ENCODE measurements at regions not wholly inside any gene's neighbourhood (a gene's known extent, or its start where the extent isn't known, plus 50 kb on each side); places are given as distances from the start of the nearest gene placed in this dataset.
"Not testable (repeated sequence)": the region's sequence is repeated elsewhere in the genome, so short reads cannot be mapped to it uniquely, and the experiment has no call there.

DNA sequence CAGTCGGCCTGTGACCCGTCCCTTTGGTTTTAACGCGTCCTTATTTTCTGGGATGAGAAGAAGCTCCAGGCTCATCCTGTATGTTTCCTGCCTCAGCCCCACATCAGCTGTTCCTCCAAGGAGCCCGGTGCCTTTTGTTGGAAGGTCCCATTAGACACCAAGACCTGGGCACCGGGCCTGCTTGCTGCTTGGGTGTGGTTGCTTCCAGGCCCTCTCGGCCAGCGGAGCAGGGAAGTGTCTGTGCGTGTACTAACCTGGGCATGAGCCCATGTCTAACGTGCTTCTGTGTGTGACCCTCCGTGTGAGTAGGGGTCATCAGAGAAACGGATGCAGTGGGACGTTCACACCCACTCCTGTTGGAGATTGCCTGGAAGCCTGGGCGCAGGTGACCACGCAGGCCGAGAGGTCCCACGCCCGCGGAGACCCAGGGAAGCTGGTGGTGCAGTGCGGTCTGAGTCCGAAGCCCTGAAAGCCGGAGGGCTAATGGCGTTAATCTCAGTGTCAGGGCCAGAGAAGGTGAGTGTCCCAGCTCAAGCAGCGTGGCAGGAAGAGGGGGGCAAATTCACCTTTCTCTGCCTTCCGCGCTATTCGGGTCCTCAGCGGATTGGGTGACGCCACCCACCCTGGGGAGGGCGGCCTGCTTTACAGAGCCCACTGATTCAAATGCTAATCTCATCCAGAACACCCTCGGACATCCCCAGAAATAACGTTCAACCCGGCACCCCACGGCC lies 131.3 kb downstream of the KIF26A start:
- not testable (repeated sequence) for H3K9me3 Mint-ChIP-seq; H3K4me3 Mint-ChIP-seq; H3K36me3 Mint-ChIP-seq (ENCODE audit: insufficient read depth); H3K4me1 Mint-ChIP-seq; DNase-seq (ENCODE audit: low spot score in 2 of 2); H3K27me3 Mint-ChIP-seq; ATAC-seq (replicated peaks; ENCODE audit: extremely low read depth, poor library complexity, severe bottlenecking); H3K27ac Mint-ChIP-seq (ENCODE audit: low read depth)

DNA sequence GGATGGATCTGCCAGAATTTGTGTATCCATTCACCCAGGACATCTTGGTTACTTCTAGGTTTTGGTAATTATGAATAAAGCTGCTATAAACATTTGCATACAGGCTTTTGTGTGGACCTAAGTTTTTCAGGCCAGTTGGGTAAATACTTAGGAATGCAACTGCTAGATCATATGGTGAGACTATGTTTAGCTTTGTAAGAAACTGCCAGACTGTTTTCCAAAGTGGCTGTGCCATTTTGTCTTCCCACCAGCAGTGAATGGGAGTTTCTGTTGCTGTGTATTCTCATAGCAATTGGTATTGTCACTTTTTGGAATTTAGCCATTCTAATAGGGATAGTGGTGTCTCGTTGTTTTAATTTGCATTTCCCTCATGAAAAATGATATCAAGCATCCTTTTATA lies 133.0 kb downstream of the KIF26A start:
- H3K27ac Mint-ChIP-seq (ENCODE audit: low read depth): no peak overlapping the region
- H3K27me3 Mint-ChIP-seq: peaks cover 10% of the 10 kb centered on the region
- no peaks in the 10 kb centered on the region for H3K36me3 Mint-ChIP-seq (ENCODE audit: insufficient read depth)
- DNase-seq (ENCODE audit: low spot score in 2 of 2) (no peak), ATAC-seq (replicated peaks; ENCODE audit: extremely low read depth, poor library complexity, severe bottlenecking) (no peak)
- no peak overlapping the region for H3K4me3 Mint-ChIP-seq
- no peaks in the 10 kb centered on the region for H3K9me3 Mint-ChIP-seq
- H3K4me1 Mint-ChIP-seq: no peaks in the 10 kb centered on the region

DNA sequence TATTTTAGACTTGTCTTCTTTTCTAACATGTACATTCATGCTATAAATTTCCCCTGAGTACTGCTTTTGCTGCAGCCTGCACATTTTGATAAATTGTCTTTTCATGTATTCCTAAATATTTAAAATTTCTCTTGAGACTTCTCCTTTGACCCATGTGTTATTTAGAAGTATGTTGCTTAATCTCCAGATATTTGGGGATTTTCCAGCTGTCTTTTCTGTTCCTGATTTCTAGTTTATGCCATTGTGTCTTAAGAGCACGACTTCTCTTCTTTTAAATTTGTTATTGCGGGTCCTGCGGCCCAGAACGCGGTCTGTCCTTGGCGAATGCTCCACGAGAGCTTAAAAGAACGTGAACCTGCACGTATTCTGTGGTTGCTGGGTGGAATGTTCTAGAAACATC lies 136.4 kb downstream of the KIF26A start:
- Mint-ChIP-seq H3K9me3 (no peaks in the 10 kb centered on the region), H3K36me3 (ENCODE audit: insufficient read depth) (no peaks in the 10 kb centered on the region)
- ATAC-seq (replicated peaks; ENCODE audit: extremely low read depth, poor library complexity, severe bottlenecking): no peak

DNA sequence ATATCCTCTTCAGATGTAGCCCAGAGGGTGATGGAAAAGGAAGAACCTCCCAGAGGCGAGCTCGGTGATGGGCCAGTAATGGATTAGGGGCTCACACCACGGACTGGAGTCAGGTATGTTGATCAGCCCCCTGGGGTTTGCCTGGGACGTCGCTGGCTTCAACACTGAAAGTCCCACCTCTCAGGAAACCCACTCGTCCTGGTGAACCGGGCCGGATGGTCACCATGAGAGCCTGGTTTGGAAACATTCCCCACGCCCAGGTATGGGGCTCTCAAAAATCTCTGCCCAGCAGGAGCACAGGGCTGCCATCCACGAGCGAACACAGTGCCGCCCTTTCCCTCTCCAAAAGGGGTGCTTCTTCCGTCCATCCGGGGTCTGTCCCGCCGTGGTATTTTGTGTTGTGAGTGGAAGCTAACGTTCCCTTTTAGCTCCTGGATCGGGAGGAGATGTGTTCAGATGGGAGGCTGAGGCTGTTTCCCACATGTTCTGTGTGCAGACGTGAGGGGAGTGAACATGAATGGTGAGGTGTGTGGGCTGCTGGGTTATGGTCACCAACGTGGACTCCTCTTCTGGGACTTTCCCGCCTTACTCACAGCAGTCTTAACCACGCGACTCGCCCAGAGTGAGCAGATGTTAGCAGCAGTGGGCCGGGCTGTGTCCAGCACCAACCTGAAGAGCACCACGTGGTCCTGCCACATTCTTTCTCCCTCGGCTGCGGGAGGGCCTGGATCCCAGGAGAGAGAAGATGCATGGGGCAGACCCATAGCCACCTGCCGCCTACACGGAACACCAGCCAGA lies 139.2 kb downstream of the KIF26A start:
- H3K27me3 Mint-ChIP-seq: peaks cover 60% of the 10 kb centered on the region
- H3K9me3 Mint-ChIP-seq: no peaks in the 10 kb centered on the region
- no peak overlapping the region for H3K27ac Mint-ChIP-seq (ENCODE audit: low read depth)
- no peak overlapping the region for H3K4me3 Mint-ChIP-seq
- ATAC-seq (replicated peaks; ENCODE audit: extremely low read depth, poor library complexity, severe bottlenecking) (no peak), DNase-seq (ENCODE audit: low spot score in 2 of 2) (no peak)
- no peaks in the 10 kb centered on the region for H3K36me3 Mint-ChIP-seq (ENCODE audit: insufficient read depth)
- peaks cover 5% of the 10 kb centered on the region for H3K4me1 Mint-ChIP-seq

More for the DNA sequence above, 136.4 kb downstream of the KIF26A start:
- DNase-seq (ENCODE audit: low spot score in 2 of 2): no peak
- Mint-ChIP-seq H3K4me1 (peaks cover 5% of the 10 kb centered on the region), H3K27ac (ENCODE audit: low read depth) (no peak overlapping the region), H3K4me3 (no peak overlapping the region), H3K27me3 (peaks cover 44% of the 10 kb centered on the region)

DNA sequence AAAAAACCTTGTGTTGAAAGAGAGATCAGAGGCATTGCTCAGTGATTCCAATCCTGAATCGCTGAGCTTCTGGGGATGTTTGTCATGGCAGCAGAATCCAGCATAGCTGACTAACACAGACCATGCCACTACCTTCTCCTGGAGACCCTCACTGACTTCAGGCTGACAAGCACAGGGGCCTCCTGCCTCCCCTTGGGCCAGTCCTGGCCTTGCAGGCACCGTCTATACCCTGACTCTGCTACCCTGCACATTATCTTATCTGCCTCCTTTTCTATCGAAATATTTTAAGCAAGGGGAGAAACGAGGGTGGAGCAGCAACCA lies 139.8 kb downstream of the KIF26A start:
- peaks cover 5% of the 10 kb centered on the region for H3K4me1 Mint-ChIP-seq
- peaks cover 65% of the 10 kb centered on the region for H3K27me3 Mint-ChIP-seq
- H3K4me3 Mint-ChIP-seq: no peak overlapping the region
- no peaks in the 10 kb centered on the region for H3K36me3 Mint-ChIP-seq (ENCODE audit: insufficient read depth)
- no peak for ATAC-seq (replicated peaks; ENCODE audit: extremely low read depth, poor library complexity, severe bottlenecking)
- no peaks in the 10 kb centered on the region for H3K9me3 Mint-ChIP-seq
- no peak for DNase-seq (ENCODE audit: low spot score in 2 of 2)
- H3K27ac Mint-ChIP-seq (ENCODE audit: low read depth): no peak overlapping the region

DNA sequence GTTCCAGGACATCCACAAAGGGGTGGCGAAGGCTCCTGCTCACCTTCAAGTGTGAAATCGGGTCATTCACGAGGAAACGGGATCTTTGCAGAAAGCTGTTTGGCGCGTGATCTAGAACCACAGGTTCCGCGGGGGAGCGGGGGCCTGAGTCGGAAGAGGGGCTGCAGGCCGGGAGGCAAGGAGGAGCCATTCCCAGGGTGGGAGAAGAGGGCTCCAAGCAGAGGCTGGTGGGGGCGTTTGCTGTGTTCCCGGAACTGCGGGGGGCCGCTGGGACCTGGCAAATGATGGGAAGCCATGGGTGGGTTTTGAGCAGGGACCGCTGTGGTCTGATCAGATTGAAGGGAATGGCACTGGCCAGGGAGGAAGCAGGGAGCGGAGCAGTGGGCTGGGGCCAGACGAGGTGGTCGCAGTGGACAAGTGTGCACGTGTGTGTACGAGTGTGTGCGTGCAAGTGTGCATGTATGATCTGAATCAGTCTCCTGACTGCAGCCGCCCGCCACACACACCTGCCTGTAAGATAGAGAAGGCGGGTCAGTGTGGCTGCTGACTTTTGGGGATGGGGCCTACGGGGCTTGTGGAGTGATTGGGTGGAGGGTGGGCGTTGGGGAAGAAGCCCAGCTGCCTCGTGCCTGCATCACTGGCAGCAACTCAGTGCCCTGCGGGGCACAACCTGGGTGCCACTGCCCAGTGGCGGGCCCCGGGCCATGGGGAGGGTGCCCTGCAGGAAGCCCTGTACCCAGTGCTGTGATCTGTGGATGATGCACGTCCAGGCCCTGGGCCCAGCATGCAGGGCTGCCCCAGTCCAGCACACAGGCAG lies 141.9 kb downstream of the KIF26A start:
- no peaks in the 10 kb centered on the region for H3K9me3 Mint-ChIP-seq
- ATAC-seq (replicated peaks; ENCODE audit: extremely low read depth, poor library complexity, severe bottlenecking) (no peak), DNase-seq (ENCODE audit: low spot score in 2 of 2) (no peak)
- peaks cover 5% of the 10 kb centered on the region for H3K4me1 Mint-ChIP-seq
- no peak overlapping the region for H3K27ac Mint-ChIP-seq (ENCODE audit: low read depth)
- no peak overlapping the region for H3K4me3 Mint-ChIP-seq
- no peaks in the 10 kb centered on the region for H3K36me3 Mint-ChIP-seq (ENCODE audit: insufficient read depth)
- H3K27me3 Mint-ChIP-seq: peaks cover 61% of the 10 kb centered on the region

DNA sequence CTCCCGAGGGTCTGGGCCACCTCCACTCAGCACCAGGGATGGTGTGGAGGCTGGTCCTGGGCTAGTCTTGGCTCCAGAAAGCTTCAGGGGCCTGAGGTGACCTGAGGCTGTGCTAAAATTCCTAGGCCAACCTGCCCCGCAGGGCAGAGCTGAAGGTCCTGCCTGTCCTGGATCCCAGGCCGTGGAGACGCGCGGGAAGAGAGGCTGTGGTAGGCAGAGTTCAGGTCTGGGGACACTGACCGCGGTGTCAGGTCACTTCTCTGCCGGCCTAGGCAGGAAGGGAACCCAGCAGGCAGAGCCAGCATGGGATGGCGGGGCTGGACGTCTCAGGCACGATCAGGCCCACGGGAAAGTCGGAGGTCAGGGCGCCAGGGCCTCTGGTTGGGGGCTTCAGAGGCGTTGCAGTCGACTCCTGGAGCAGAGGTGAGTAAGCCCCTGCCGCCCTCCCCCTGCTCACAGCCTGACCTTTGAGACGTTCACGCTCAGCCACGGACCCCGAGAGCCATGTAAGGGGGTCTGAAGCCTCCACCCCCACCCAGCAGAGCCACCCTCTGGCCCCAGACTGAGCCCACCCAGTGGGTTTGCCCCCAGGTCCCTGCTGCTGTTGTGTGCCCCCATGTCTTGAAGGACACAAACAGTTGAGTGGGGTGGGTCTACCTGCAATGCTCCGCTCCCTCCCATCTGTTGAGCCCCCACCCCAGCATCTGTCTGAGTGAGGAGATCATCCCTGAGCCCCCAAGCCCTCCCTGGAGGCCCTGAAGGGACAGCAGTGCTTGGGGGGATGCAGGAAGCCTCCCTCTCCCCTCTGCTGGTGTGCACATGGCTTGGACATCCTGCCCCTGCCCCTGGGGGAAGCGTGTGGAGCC lies 142.7 kb downstream of the KIF26A start:
- Mint-ChIP-seq H3K9me3 (no peaks in the 10 kb centered on the region), H3K27ac (ENCODE audit: low read depth) (no peak overlapping the region), H3K4me3 (no peak overlapping the region), H3K27me3 (peaks cover 58% of the 10 kb centered on the region), H3K36me3 (ENCODE audit: insufficient read depth) (no peaks in the 10 kb centered on the region), H3K4me1 (peaks cover 5% of the 10 kb centered on the region)
- no peak for DNase-seq (ENCODE audit: low spot score in 2 of 2)
- ATAC-seq (replicated peaks; ENCODE audit: extremely low read depth, poor library complexity, severe bottlenecking): no peak

DNA sequence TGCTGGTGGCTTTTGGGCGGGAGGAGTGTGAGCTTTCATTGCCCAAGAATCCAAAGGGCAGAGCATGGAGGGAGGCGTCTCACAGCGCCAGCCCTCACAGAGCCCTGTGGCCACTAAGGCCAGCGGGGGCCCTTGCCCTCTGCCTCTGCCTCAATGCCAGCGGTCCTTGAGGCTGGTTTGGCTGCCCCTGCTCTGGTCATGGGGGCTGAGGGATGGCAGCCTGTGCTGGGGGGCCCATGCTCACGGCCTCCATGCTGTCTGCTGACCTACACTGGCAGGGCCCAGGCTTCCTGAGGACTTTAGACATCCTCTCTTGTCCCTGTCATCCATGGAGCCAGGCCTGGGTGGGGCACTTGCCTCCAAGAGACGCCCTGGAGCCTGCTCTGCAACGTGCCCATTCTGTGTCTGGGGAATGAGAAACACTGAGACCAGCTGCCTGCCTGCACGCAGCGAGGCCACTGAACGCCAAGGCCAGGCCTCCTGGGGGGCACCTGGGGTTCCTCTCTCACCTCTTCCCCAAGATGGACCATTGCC lies 143.4 kb downstream of the KIF26A start:
- Mint-ChIP-seq H3K9me3 (no peaks in the 10 kb centered on the region), H3K36me3 (ENCODE audit: insufficient read depth) (no peaks in the 10 kb centered on the region), H3K27me3 (peaks cover 51% of the 10 kb centered on the region), H3K4me1 (peaks cover 1% of the 10 kb centered on the region), H3K4me3 (no peak overlapping the region), H3K27ac (ENCODE audit: low read depth) (no peak overlapping the region)
- DNase-seq (ENCODE audit: low spot score in 2 of 2) (no peak), ATAC-seq (replicated peaks; ENCODE audit: extremely low read depth, poor library complexity, severe bottlenecking) (no peak)

DNA sequence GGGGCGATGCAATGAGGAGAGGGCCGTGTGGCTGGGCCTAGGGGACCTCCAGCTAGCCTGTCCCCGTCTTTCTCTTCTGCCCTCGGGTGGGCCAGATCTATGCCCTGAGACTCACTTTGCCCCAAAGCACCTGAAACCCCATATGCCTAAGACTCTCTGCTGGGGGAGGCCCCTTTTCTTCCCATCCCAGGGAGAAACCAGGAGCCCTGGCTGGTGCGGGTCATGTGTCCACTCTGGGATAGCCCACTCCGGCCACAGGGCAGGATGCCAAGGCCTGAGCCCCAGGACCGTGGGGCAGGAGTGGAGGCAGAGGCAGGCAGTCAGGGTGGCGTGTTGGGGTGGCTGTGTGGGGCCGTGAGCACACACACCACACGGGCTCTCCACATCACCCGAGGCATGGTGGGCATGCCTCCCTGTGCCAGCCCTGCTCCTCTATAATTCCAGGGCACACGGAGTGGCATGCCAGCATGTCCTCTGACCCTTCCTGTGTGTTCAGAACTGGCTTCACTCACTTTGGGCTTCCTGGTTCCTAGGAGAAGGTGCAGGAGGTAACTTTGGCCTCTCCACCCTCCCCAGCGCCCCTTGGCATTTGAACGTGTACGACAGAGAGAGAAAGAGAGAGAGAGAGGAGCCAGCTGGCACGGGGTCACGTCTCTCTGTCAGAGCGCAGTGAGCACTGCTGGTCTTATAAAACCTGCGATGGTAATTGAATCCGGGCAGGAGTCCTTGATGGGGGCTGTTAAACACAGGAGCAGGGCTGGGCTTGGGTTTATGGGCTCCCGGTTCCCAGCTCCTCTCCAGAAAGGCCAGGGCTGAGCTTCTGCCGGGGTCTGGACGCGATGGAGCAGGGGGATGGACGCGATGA lies 144.2 kb downstream of the KIF26A start:
- Mint-ChIP-seq H3K27ac (ENCODE audit: low read depth) (no peak overlapping the region), H3K4me1 (no peaks in the 10 kb centered on the region), H3K9me3 (no peaks in the 10 kb centered on the region), H3K27me3 (peaks cover 44% of the 10 kb centered on the region), H3K36me3 (ENCODE audit: insufficient read depth) (no peaks in the 10 kb centered on the region), H3K4me3 (no peak overlapping the region)
- no peak for DNase-seq (ENCODE audit: low spot score in 2 of 2)
- ATAC-seq (replicated peaks; ENCODE audit: extremely low read depth, poor library complexity, severe bottlenecking): no peak

DNA sequence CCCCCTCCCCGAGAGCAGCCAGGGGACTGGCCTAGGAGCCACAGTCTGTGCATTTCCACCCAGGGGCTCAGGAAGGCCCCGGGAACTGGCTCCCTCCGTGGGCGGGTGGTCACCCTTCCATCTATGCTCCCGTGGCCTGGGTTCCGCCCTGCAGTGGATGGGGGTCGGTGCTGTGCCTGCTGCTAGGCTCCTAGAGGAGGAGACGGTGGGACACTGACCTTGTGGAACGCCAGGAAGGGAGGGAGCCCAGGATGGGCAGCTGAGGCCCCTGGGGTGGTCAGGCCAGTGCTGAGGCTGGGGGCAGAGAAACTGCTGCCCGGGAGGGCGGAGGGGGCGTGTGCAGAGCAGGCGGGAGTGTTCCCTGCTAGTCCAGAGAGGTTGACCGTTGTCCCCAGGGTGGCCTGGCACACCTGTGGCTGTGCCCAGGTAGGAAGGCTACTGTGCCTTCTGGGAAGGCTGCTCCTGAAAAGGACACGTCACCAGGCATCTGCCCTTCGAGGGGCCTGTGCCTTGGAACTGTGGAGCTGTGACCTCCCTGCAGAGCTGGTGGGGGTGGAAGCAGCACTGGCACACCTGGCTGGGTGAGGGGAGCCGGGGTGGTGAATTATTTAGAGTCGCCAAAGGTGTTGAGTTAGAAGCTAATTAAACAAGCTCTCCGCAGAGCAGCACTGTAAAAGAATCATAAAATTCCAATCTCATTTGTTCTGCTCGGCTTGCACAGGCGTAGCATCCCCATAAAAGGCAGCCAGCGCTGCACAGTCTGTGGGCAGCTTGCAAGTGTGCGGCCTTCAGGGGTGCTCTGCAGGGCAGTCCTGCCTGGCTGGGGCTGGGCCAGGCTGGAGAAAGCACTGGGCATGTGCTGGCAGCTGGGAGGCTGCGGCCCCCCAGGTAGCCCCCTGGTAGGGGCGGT lies 145.1 kb downstream of the KIF26A start:
- no peak for ATAC-seq (replicated peaks; ENCODE audit: extremely low read depth, poor library complexity, severe bottlenecking)
- peaks cover 2% of the 10 kb centered on the region for H3K9me3 Mint-ChIP-seq
- DNase-seq (ENCODE audit: low spot score in 2 of 2): no peak
- no peak overlapping the region for H3K4me3 Mint-ChIP-seq
- H3K4me1 Mint-ChIP-seq: no peaks in the 10 kb centered on the region
- no peak overlapping the region for H3K27ac Mint-ChIP-seq (ENCODE audit: low read depth)
- no peaks in the 10 kb centered on the region for H3K36me3 Mint-ChIP-seq (ENCODE audit: insufficient read depth)
- peaks cover 35% of the 10 kb centered on the region for H3K27me3 Mint-ChIP-seq

Measured in central memory CD8-positive, alpha-beta T cell (primary cell).